GM19395 (cell line): ENCODE measurements at regions not wholly inside any gene's neighbourhood (a gene's known extent, or its start where the extent isn't known, plus 50 kb on each side); places are given as distances from the start of the nearest gene placed in this dataset.
"Not testable (repeated sequence)": the region's sequence is repeated elsewhere in the genome, so short reads cannot be mapped to it uniquely, and the experiment has no call there.

Experiments used
- ATAC-seq: cut with Tn5 transposase; IDR thresholded peaks from one replicate; pipeline ENCODE4 v1.9.1; 2021; ENCODE audit warnings: mild to moderate bottlenecking, moderate library complexity; ENCODE audit not compliant: unreplicated experiment

GRCh38 chr12:9379023-9379742 lies 171.0 kb upstream of the PZP start:
- ATAC-seq: no peak

DNA sequence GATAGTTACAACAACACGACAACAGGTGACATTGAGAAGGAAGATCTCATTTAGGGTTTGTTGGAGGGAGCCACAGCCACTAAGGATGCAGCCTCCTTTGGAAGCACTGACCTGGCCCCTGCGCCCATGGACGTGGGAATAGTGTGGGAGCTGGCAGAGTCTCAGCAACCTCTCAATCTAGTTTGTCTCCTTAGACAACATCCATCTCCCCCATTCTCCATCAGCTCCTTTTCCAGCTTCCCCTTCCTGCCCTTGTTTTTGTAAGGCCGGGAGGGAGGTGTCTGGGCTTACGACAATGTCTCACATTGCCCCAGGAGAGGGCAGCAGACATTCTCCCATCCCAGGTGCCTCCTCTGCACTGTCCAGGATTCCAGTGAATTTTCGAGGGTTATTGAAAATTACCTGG lies 170.2 kb upstream of the PZP start:
- ATAC-seq: no peak

- ATAC-seq: no peak
Observed at GRCh38 chr12:9372202-9372601, 164.0 kb upstream of the PZP start.

DNA sequence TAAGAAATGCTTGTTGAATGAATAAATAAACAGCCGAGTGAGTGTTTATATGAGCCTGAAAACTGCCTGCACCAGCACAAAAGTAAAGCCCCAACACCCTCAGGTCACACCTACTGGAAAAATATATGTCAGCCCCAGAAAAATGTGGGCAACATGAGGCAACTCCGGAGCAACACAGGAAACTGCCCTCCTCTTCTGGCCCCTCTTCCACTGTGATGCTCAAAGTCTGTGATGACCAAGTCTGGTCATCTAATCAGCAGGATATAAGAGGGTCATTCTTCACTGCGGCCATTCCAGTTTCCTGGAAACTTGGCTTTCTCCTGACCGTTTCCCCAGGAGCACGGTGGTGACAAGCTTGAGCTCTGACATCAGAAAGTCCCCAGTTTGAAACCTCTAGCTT lies 159.6 kb upstream of the PZP start:
- no peak for ATAC-seq

- ATAC-seq: no peak
Observed at GRCh38 chr12:9367201-9367600, 159.0 kb upstream of the PZP start.

DNA sequence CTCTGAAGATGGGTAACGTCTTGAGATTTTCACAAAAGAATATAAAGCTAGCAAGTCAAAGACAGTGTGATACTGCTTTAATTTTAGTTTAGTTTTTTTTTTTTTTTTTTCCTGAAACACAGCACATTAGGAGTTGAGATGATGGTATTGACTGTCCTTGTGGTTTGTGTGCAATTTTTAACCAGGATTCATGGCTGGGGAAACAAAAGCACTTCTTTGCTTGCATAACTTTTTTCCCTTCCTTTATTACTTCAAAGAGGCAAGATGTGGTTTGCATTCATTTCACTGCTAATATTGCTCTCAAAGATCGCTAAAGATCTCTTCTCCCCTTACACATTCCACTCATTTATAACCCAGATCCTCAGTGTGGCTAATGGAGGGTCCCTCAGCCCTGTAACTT lies 157.1 kb upstream of the PZP start:
- no peak for ATAC-seq

- peak; percentile 93 for ATAC-seq
Observed at GRCh38 chr12:9364224-9365176, 156.3 kb upstream of the PZP start.

- no peak for ATAC-seq
Observed at GRCh38 chr12:9363145-9363544, 154.9 kb upstream of the PZP start.

DNA sequence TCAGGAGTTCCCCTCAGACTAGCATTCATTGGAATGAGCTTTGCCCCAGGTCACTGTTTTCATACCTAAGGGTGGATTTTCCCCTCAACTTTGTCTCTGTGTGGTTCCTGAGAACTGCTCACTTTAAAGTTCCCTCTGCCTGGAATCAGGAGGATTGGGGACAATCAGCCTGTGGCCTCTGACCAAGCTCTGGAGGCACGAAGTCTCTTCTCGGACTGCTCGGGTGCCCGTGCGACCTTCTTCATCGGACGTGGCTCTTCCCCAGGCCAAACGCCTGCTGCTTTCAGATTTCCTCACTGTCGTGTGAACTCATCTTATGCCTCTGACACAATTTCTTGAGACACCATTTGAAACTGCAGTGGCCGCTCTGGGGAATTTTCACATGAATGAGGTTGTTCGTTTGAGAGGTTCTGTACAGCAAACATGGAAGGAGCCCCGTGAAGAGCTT lies 153.7 kb upstream of the PZP start:
- no peak for ATAC-seq

- ATAC-seq: not testable (repeated sequence)
Observed at GRCh38 chr12:9354009-9354754, 146.0 kb upstream of the PZP start.

GRCh38 chr12:9351136-9351535 lies 142.9 kb upstream of the PZP start:
- ATAC-seq: no peak

GRCh38 chr12:9349888-9350885 lies 142.0 kb upstream of the PZP start:
- ATAC-seq: no peak

DNA sequence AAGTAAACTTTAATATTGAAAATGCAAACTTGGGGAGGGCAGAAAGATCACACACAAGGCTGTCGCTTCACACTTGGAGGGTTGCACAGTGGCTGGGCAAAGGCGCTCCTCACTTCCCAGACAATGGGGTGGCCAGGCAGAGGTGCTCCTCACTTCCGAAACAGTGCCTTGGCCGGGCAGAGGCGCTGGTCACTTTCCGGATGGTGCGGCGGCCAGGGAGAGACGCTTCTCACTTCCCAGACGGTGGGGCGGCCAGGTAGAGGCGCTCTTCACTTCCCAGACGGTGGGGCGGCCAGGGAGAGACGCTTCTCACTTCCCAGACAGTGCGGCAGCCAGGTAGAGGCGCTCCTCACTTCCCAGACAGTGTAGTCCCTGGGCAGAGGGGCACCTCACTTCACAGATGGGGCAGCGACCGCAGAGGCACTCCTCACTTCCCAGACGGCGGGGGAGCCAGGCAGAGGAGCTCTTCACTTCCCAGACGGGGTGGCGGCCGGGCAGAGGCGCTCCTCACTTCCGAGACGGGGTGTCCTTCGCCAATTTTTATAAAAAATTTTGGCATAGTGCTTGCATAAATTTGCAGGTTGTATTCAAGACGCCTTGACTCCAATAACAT lies 140.8 kb upstream of the PZP start:
- ATAC-seq: no peak

- ATAC-seq: no peak
Observed at GRCh38 chr12:9347328-9348127, 139.3 kb upstream of the PZP start.

- ATAC-seq: no peak
Observed at GRCh38 chr12:9346866-9347327, 138.7 kb upstream of the PZP start.

DNA sequence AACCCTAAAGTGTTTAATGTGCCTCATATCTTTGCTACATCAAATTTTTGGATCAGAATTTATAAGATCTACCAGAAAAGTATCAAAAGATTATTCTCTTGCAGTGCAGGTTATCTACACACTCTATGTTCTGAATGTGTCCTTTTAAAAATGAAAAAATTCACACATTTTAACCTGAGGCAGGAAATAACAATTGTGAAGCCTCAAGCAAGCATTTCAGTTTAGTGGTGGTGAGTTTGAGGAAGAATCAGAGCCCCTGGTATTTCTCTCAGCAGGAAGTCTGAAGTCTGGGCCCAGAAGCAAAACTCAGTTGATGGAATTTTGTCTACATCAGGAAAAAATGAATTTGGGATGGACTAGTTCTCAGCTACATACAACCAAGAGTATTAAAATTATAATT lies 137.0 kb upstream of the PZP start:
- no peak for ATAC-seq

DNA sequence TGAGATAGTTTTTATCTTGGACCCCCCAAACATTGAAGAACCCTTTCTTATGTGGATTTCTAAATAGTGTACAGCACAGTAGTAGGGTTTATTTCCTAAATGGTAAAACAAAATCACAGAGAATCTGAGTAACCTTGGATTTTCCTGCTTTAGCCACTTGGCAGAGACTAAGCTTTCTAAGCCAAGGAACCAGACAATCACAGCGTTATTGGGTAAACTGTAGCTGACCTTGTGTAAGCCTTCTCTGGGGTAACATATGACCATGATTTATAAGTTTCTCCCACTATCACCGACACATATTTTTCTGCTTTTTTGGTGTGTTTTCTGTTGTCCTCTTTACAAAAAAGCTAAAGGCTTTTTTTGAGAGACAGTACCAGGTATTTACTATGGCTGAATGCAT lies 136.3 kb upstream of the PZP start:
- no peak for ATAC-seq

DNA sequence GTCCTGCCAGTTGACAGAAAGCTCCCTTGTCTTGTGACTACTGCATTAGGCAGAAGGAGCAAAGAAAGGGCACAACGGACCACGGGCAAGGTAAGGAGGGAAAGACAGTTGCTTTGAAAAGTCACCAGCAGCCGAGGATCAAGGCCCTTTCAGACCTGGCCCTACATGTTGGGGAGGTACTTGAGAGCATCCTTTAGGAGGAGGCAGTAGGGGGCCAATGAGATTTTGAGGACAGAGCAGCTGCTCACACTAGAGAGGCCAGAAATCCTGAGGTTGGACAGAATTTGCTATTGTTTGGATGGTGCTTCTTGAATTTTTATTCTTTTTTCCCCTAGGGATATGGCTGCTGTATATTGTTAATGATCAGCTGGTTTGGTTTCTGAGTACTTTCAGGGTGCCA lies 135.5 kb upstream of the PZP start:
- ATAC-seq: no peak
